Activated CD8-positive, alpha-beta memory T cell treated with anti-CD3 and anti-CD28 coated beads, Interleukin-2, amount 50 U/mL, for 1 hour (primary cell): ENCODE measurements at regions not wholly inside any gene's neighbourhood (a gene's known extent, or its start where the extent isn't known, plus 50 kb on each side); places are given as distances from the start of the nearest gene placed in this dataset.

ENCODE experiments used
- DNase-seq: peaks from one replicate; pipeline ENCODE4 v3.0.0-alpha.2; 2020; ENCODE audit errors: extremely low read depth

- DNase-seq: no peak
These were observed 455.0 kb upstream of the TMPO start for GRCh38 chr12:98060411-98060810.

GRCh38 chr12:98062464-98063245, 452.7 kb upstream of the TMPO start:
- no peak for DNase-seq

- DNase-seq: no peak
These were observed 450.9 kb upstream of the TMPO start for GRCh38 chr12:98064501-98064900.

- no peak for DNase-seq
These were observed 447.6 kb upstream of the TMPO start for GRCh38 chr12:98067795-98068194.

GRCh38 chr12:98073610-98074009, 441.8 kb upstream of the TMPO start:
- DNase-seq: no peak

- DNase-seq: no peak
These were observed 441.1 kb upstream of the TMPO start for GRCh38 chr12:98074286-98074685.

- no peak for DNase-seq
These were observed 431.0 kb upstream of the TMPO start for GRCh38 chr12:98084391-98084790.

- DNase-seq: no peak
These were observed 430.2 kb upstream of the TMPO start for GRCh38 chr12:98085046-98085755.

GRCh38 chr12:98090731-98091130, 424.7 kb upstream of the TMPO start:
- no peak for DNase-seq

- DNase-seq: no peak
These were observed 419.0 kb upstream of the TMPO start for GRCh38 chr12:98096436-98096835.

- DNase-seq: no peak
These were observed 409.2 kb upstream of the TMPO start for GRCh38 chr12:98106031-98106683.

- DNase-seq: no peak
These were observed 406.1 kb upstream of the TMPO start for GRCh38 chr12:98109266-98109665.

GRCh38 chr12:98110536-98110935, 404.9 kb upstream of the TMPO start:
- no peak for DNase-seq

- no peak for DNase-seq
These were observed 401.8 kb upstream of the TMPO start for GRCh38 chr12:98113548-98113947.

- no peak for DNase-seq
These were observed 393.4 kb upstream of the TMPO start for GRCh38 chr12:98121963-98122362.

- DNase-seq: no peak
These were observed 392.3 kb upstream of the TMPO start for GRCh38 chr12:98123021-98123461.

- DNase-seq: no peak
These were observed 388.6 kb upstream of the TMPO start for GRCh38 chr12:98126637-98127335.

- no peak for DNase-seq
These were observed 388.1 kb upstream of the TMPO start for GRCh38 chr12:98127336-98127679.

GRCh38 chr12:98127854-98128253, 387.5 kb upstream of the TMPO start:
- no peak for DNase-seq

GRCh38 chr12:98136544-98136943, 378.8 kb upstream of the TMPO start:
- DNase-seq: no peak

- no peak for DNase-seq
These were observed 378.1 kb upstream of the TMPO start for GRCh38 chr12:98137278-98137677.

GRCh38 chr12:98144953-98145352, 370.4 kb upstream of the TMPO start:
- no peak for DNase-seq
